Suprapubic skin (tissue), 4 donors: ENCODE measurements at regions not wholly inside any gene's neighbourhood (a gene's known extent, or its start where the extent isn't known, plus 50 kb on each side); places are given as distances from the start of the nearest gene placed in this dataset.

Experiments
- DNase-seq, 2 donors: peaks; one replicate each; pipeline ENCODE4 v3.0.0-alpha.2; 2019; ENCODE audit warnings: low spot score in 2 of 2
- H3K27ac ChIP-seq: fragments of 200-600 bp; sonication (generic); one replicate; pipeline ENCODE4 v1.5.1; 2019
- H3K27me3 ChIP-seq: fragments of 200-600 bp; sonication (generic); one replicate; pipeline ENCODE4 v1.5.1; 2019
- H3K36me3 ChIP-seq: fragments of 200-600 bp; sonication (generic); one replicate; pipeline ENCODE4 v1.5.1; 2019
- H3K4me1 ChIP-seq: fragments of 200-600 bp; sonication (generic); one replicate; pipeline ENCODE4 v1.5.1; 2019
- H3K4me3 ChIP-seq: fragments of 200-600 bp; sonication (generic); one replicate; pipeline ENCODE4 v1.5.1; 2019; ENCODE audit warnings: mild to moderate bottlenecking
- H3K9me3 ChIP-seq: fragments of 200-600 bp; sonication (generic); one replicate; pipeline ENCODE4 v1.5.1; 2019
- EP300 ChIP-seq: sonication (generic); formaldehyde crosslinking; IDR thresholded peaks from one replicate; pipeline ENCODE4 v1.6.1; 2017; ENCODE audit warnings: antibody characterized with exemption
- POLR2A ChIP-seq, 2 donors: fragments of 450-650 bp; IDR thresholded peaks; one replicate each; pipeline ENCODE4 v1.6.1; 2017; ENCODE audit warnings: antibody characterized with exemption in 2 of 2, mild to moderate bottlenecking in 2 of 2, moderate library complexity in 2 of 2
- POLR2AphosphoS5 ChIP-seq, 3 donors: sonication (generic); formaldehyde crosslinking; IDR thresholded peaks; one replicate each; pipeline ENCODE4 v1.6.1; 2017; ENCODE audit warnings: antibody characterized with exemption in 3 of 3
- WGBS: methylation state at CpG from one replicate; pipeline ENCODE4 v1.1.5; 2018; 5-methylcytosine and 5-hydroxymethylcytosine counted together
- TF ChIP-seq, protein P1 (sequence below), 2 donors: fragments of 200-600 bp in 1 of 2; fragments of 450-650 bp in 1 of 2; sonication (generic) in 1 of 2; IDR thresholded peaks; one replicate each; pipeline ENCODE4 v1.5.1; 2016 to 2019; ENCODE audit warnings: antibody characterized with exemption in 2 of 2, mild to moderate bottlenecking in 1 of 2, moderate library complexity in 1 of 2

DNA sequence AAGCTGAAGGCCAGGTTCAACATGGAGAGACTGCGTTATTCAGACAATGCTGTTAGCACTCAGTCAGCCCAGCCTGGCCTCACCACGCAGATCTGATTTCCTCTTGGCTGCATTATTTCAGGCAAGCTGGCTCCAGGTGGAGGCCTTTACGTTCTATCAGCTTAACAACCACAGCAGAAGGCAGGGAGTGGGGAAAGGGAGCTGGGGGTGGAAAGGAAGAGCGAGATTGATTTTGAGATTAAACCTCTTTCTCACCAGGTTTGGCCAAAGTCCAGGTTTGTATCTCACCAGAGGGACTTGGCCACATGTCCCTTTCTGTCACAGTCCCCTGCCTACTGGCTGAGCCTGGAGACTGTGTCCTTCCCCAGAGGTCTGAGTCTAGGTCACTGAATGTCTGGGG is 543.7 kb upstream of the TMEM132C start:
- no peak overlapping the region for H3K27ac ChIP-seq
- H3K36me3 ChIP-seq = no peaks in the 10 kb centered on the region
- 65% methylated on average over 4 of the region's 4 CpGs for WGBS
- no peak for TF ChIP-seq EP300
- no peak for TF ChIP-seq POLR2AphosphoS5 (IDR thresholded peaks at IDR 0.05)
- TF ChIP-seq POLR2A (IDR thresholded peaks at IDR 0.05) = no peak
- TF ChIP-seq, protein P1, sequence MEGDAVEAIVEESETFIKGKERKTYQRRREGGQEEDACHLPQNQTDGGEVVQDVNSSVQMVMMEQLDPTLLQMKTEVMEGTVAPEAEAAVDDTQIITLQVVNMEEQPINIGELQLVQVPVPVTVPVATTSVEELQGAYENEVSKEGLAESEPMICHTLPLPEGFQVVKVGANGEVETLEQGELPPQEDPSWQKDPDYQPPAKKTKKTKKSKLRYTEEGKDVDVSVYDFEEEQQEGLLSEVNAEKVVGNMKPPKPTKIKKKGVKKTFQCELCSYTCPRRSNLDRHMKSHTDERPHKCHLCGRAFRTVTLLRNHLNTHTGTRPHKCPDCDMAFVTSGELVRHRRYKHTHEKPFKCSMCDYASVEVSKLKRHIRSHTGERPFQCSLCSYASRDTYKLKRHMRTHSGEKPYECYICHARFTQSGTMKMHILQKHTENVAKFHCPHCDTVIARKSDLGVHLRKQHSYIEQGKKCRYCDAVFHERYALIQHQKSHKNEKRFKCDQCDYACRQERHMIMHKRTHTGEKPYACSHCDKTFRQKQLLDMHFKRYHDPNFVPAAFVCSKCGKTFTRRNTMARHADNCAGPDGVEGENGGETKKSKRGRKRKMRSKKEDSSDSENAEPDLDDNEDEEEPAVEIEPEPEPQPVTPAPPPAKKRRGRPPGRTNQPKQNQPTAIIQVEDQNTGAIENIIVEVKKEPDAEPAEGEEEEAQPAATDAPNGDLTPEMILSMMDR (IDR thresholded peaks at IDR 0.05) = no peak
- H3K4me1 ChIP-seq = peaks cover 8% of the 10 kb centered on the region
- H3K4me3 ChIP-seq = no peak overlapping the region
- no peaks in the 10 kb centered on the region for H3K9me3 ChIP-seq
- no peak for DNase-seq
- no peaks in the 10 kb centered on the region for H3K27me3 ChIP-seq

DNA sequence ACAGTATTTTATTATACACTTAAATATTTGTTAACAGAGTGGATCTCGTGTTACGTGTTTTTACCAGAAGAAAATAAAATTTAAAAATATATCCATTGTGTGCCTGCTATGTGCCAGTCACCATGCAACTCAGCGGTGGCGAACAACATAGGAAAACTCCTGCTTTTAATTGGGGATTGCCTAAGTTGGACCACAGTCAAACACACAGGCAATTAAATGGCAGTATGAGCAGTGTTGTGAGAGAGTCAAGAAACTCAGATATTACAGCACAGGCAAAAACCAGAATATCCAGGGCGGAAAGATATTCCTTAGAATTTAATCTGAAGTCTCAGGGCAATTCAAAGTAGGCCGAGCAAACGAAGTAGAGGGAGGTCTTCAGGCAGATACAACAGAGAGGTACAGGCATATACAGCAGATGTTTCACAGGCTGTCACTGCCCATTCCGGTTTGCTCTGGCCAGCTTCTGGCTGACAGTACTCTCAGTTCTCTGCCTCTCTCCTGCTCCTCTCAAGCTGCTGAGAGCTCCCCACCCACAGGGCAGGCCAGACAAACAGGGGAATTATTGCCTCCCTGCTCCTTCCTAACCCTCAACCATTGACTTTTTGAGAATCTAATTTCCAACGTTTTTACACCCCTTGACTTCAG is 540.2 kb upstream of the TMEM132C start:
- WGBS = 47% methylated on average over 9 of the region's 9 CpGs

DNA sequence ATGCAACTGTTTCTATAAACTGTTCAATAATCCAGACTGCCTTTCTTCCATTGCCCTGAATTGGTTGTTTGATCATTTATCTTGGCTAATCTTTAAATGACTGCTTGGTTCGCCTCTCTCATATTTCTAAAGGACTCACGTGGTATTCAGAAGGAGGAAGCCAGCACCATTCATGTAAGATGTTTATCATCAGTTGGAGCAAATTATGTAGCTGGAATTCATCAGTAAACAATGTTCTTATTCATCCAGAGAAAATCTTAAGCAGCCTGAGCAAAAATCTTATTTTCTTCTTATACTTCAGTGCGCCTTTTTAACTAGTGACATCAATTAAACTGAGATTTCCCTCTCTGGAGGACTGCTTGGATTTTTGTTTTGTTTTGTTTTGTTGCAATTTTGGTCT is 538.7 kb upstream of the TMEM132C start:
- H3K4me3 ChIP-seq = no peak overlapping the region
- WGBS = 63% methylated on average over 3 of the region's 3 CpGs
- H3K36me3 ChIP-seq = no peaks in the 10 kb centered on the region
- no peak for DNase-seq
- no peak for TF ChIP-seq POLR2A (IDR thresholded peaks at IDR 0.05)
- TF ChIP-seq, protein P1 (IDR thresholded peaks at IDR 0.05) = no peak
- TF ChIP-seq POLR2AphosphoS5 (IDR thresholded peaks at IDR 0.05) = no peak
- TF ChIP-seq EP300 = no peak
- no peak overlapping the region for H3K27ac ChIP-seq
- no peaks in the 10 kb centered on the region for H3K9me3 ChIP-seq
- H3K27me3 ChIP-seq = no peaks in the 10 kb centered on the region
- peaks cover 8% of the 10 kb centered on the region for H3K4me1 ChIP-seq

More for the DNA sequence above, 540.2 kb upstream of the TMEM132C start:
- Histone ChIP-seq H3K4me1 (peaks cover 8% of the 10 kb centered on the region), H3K9me3 (no peaks in the 10 kb centered on the region), H3K4me3 (no peak overlapping the region), H3K27me3 (no peaks in the 10 kb centered on the region), H3K27ac (no peak overlapping the region), H3K36me3 (no peaks in the 10 kb centered on the region)
- no peak for TF ChIP-seq EP300
- TF ChIP-seq POLR2AphosphoS5 (IDR thresholded peaks at IDR 0.05) = no peak
- TF ChIP-seq POLR2A (IDR thresholded peaks at IDR 0.05) = no peak
- TF ChIP-seq, protein P1 (IDR thresholded peaks at IDR 0.05) = no peak
- DNase-seq = no peak

DNA sequence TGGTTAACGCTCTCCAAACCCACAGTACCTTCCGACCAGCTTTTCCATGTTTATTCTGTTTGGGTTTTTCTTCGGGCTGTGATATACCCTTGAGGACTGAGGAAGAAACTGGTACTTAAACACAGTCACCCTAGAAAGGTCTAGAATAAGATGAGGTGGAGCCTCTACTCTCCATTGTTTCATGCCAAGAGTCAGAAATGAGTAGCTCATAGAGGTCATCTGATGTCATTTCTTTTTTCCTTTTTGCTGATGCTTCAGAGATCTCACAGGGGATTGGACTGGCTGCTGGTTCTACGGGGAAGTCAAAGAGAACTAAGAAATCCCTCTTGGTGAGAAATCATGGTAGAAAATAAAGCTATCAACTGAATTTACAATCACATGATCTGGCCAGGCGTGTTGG is 538.2 kb upstream of the TMEM132C start:
- 72% methylated on average over 5 of the region's 5 CpGs for WGBS
- TF ChIP-seq EP300 = no peak
- TF ChIP-seq, protein P1 (IDR thresholded peaks at IDR 0.05) = no peak
- no peak overlapping the region for H3K4me3 ChIP-seq
- H3K4me1 ChIP-seq = peaks cover 8% of the 10 kb centered on the region
- no peaks in the 10 kb centered on the region for H3K9me3 ChIP-seq
- no peak overlapping the region for H3K27ac ChIP-seq
- H3K27me3 ChIP-seq = no peaks in the 10 kb centered on the region
- H3K36me3 ChIP-seq = no peaks in the 10 kb centered on the region
- DNase-seq = no peak

DNA sequence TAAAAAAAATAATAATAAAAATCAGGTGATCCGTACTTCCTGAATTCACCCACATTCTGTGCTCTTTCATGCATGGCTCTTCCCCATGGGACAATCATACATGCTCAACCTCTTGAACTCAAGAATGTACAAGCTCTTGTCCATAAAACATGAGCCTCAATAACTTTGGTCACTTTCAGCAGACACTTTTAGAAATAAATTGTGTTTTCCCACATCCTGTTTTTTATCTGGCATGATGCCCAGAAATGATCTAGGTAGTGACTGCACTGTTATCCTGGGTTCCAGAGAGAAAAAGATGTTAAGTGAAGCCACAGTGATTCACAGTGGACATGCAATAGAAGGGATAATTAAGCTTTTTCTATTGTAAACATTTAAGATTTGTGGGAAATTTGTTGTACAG is 537.6 kb upstream of the TMEM132C start:
- Histone ChIP-seq H3K4me1 (peaks cover 8% of the 10 kb centered on the region), H3K36me3 (no peaks in the 10 kb centered on the region), H3K27ac (no peak overlapping the region), H3K27me3 (no peaks in the 10 kb centered on the region), H3K9me3 (no peaks in the 10 kb centered on the region), H3K4me3 (no peak overlapping the region)
- 79% methylated on average over 1 of the region's 1 CpG for WGBS
- no peak for TF ChIP-seq POLR2A (IDR thresholded peaks at IDR 0.05)
- no peak for TF ChIP-seq EP300
- no peak for TF ChIP-seq POLR2AphosphoS5 (IDR thresholded peaks at IDR 0.05)
- TF ChIP-seq, protein P1 (IDR thresholded peaks at IDR 0.05) = no peak
- no peak for DNase-seq
